ENCODE measurements at regions not wholly inside any gene's neighbourhood (a gene's known extent, or its start where the extent isn't known, plus 50 kb on each side); places are given as distances from the start of the nearest gene placed in this dataset.

GRCh38 chr2:30358351-30358750, 88.7 kb upstream of the LCLAT1 start:
- TF ChIP-seq CTCF (IDR thresholded peaks at IDR 0.05; ENCODE audit: control insufficient read depth, extremely low read depth, insufficient read depth), result no peak

GRCh38 chr2:30358842-30359241, 88.2 kb upstream of the LCLAT1 start:
- DNase-seq (ENCODE audit: low read depth), result no peak
- TF ChIP-seq CTCF (IDR thresholded peaks at IDR 0.05; ENCODE audit: control insufficient read depth, extremely low read depth, insufficient read depth), result no peak
- no peak overlapping the region for H3K4me3 ChIP-seq (ENCODE audit: low read depth, low read length)

More at GRCh38 chr2:30358351-30358750, 88.7 kb upstream of the LCLAT1 start:
- no peak for DNase-seq (ENCODE audit: low read depth)
- no peak overlapping the region for H3K4me3 ChIP-seq (ENCODE audit: low read depth, low read length)

- H3K4me3 ChIP-seq (ENCODE audit: low read depth, low read length), result no peak overlapping the region
- no peak for DNase-seq (ENCODE audit: low read depth)
- no peak for TF ChIP-seq CTCF (IDR thresholded peaks at IDR 0.05; ENCODE audit: control insufficient read depth, extremely low read depth, insufficient read depth)
These were observed 87.3 kb upstream of the LCLAT1 start for GRCh38 chr2:30359644-30360167.

- no peak for DNase-seq (ENCODE audit: low read depth)
- no peak for TF ChIP-seq CTCF (IDR thresholded peaks at IDR 0.05; ENCODE audit: control insufficient read depth, extremely low read depth, insufficient read depth)
- H3K4me3 ChIP-seq (ENCODE audit: low read depth, low read length), result no peak overlapping the region
These were observed 85.2 kb upstream of the LCLAT1 start for GRCh38 chr2:30361751-30362394.

GRCh38 chr2:30362468-30363081, 84.5 kb upstream of the LCLAT1 start:
- TF ChIP-seq CTCF (IDR thresholded peaks at IDR 0.05; ENCODE audit: control insufficient read depth, extremely low read depth, insufficient read depth), result no peak
- DNase-seq (ENCODE audit: low read depth), result no peak
- H3K4me3 ChIP-seq (ENCODE audit: low read depth, low read length), result no peak overlapping the region

GRCh38 chr2:30363406-30363805, 83.6 kb upstream of the LCLAT1 start:
- DNase-seq (ENCODE audit: low read depth), result no peak
- TF ChIP-seq CTCF (IDR thresholded peaks at IDR 0.05; ENCODE audit: control insufficient read depth, extremely low read depth, insufficient read depth), result no peak
- H3K4me3 ChIP-seq (ENCODE audit: low read depth, low read length), result no peak overlapping the region
